Neural progenitor cell (in vitro differentiated cells): ENCODE measurements at regions not wholly inside any gene's neighbourhood (a gene's known extent, or its start where the extent isn't known, plus 50 kb on each side); places are given as distances from the start of the nearest gene placed in this dataset.

Source experiments
- DNase-seq: peaks from one replicate; pipeline ENCODE4 v3.0.0-alpha.2; 2016; ENCODE audit warnings: low spot score
- H2AFZ ChIP-seq: fragments of 200-600 bp; sonication (generic); replicated peaks from 2 replicates; pipeline ENCODE4 v1.6.1; 2016; ENCODE audit warnings: antibody characterized with exemption
- H3F3A ChIP-seq: fragments of 200-600 bp; sonication (generic); 2 replicates; pipeline ENCODE4 v1.6.1; 2016; ENCODE audit warnings: antibody characterized with exemption, low read depth
- H3K27ac ChIP-seq: fragments of 200-600 bp; sonication (generic); 2 replicates; pipeline ENCODE4 v1.5.1; 2016; ENCODE audit warnings: mild to moderate bottlenecking
- H3K27me3 ChIP-seq: fragments of 200-600 bp; sonication (generic); 2 replicates; pipeline ENCODE4 v1.6.1; 2016; ENCODE audit warnings: mild to moderate bottlenecking, moderate library complexity
- H3K36me3 ChIP-seq: fragments of 200-600 bp; sonication (generic); 2 replicates; pipeline ENCODE4 v1.5.1; 2016
- H3K4me1 ChIP-seq: fragments of 200-600 bp; sonication (generic); 2 replicates; pipeline ENCODE4 v1.6.1; 2016; ENCODE audit warnings: mixed run types
- H3K4me2 ChIP-seq: fragments of 200-600 bp; sonication (generic); 2 replicates; pipeline ENCODE4 v1.6.1; 2016
- H3K4me3 ChIP-seq: fragments of 200-600 bp; sonication (generic); 2 replicates; pipeline ENCODE4 v1.5.1; 2016
- H3K79me2 ChIP-seq: fragments of 200-600 bp; sonication (generic); 2 replicates; pipeline ENCODE4 v1.6.1; 2016; ENCODE audit warnings: low read depth
- H3K9ac ChIP-seq: fragments of 200-600 bp; sonication (generic); 2 replicates; pipeline ENCODE4 v1.6.1; 2016
- H3K9me3 ChIP-seq: fragments of 200-600 bp; sonication (generic); 2 replicates; pipeline ENCODE4 v1.5.1; 2016; ENCODE audit warnings: low read depth
- H4K20me1 ChIP-seq: fragments of 200-600 bp; sonication (generic); 2 replicates; pipeline ENCODE4 v1.6.1; 2016; ENCODE audit warnings: low read depth
- H3K27ac Mint-ChIP-seq: 3 replicates; pipeline ENCODE4 v1.8.0; 2021; ENCODE audit warnings: mixed read lengths
- H3K27me3 Mint-ChIP-seq: 2 replicates; pipeline ENCODE4 v1.8.0; 2022; ENCODE audit warnings: low read depth, mild to moderate bottlenecking, inconsistent platforms, moderate library complexity, mixed read lengths; ENCODE audit not compliant: insufficient read depth
- H3K36me3 Mint-ChIP-seq: 3 replicates; pipeline ENCODE4 v1.8.0; 2021; ENCODE audit warnings: mixed read lengths
- H3K4me1 Mint-ChIP-seq: 3 replicates; pipeline ENCODE4 v1.8.0; 2021; ENCODE audit warnings: mixed read lengths
- H3K4me3 Mint-ChIP-seq: 3 replicates; pipeline ENCODE4 v1.8.0; 2021; ENCODE audit warnings: mild to moderate bottlenecking, moderate library complexity, mixed read lengths
- H3K9me3 Mint-ChIP-seq: 3 replicates; pipeline ENCODE4 v1.8.0; 2020; ENCODE audit warnings: mixed read lengths
- CTCF ChIP-seq: fragments of 200-600 bp; sonication (generic); IDR thresholded peaks from 2 replicates; pipeline ENCODE4 v1.5.1; 2017; ENCODE audit warnings: antibody characterized with exemption, mild to moderate bottlenecking
- EZH2 ChIP-seq: fragments of 200-600 bp; sonication (generic); IDR thresholded peaks from 2 replicates; pipeline ENCODE4 v1.6.1; 2017; ENCODE audit warnings: antibody characterized with exemption, mild to moderate bottlenecking, moderate library complexity
- EZH2phosphoT487 ChIP-seq: fragments of 200-600 bp; sonication (generic); IDR thresholded peaks from 2 replicates; pipeline ENCODE4 v1.6.1; 2017; ENCODE audit warnings: antibody characterized with exemption

DNA sequence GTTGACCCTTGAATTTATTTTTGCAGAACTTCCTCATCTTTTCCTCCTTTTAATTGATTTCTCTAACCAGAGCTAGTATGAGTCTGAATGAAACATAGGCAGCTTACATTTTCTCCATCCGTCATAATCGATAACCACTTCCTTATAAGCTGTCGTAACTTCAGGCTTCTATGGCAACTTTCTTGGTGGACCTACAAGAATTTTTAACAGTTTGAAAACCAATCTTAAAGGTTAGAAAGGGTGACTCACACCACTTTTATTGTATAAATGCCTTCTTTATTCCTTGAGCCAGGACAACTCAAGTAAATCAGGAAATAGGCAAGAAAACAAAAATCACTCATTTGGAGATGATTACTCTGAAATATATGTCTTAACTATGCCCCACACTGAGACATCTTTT lies 105.7 kb upstream of the KL start:
- Mint-ChIP-seq H3K9me3 (no peaks in the 10 kb centered on the region), H3K27me3 (peaks cover 2% of the 10 kb centered on the region), H3K4me3 (no peak overlapping the region), H3K27ac (no peak overlapping the region), H3K4me1 (no peaks in the 10 kb centered on the region), H3K36me3 (no peaks in the 10 kb centered on the region)
- Histone ChIP-seq H3K27me3 (no peaks in the 10 kb centered on the region), H2AFZ (no peak overlapping the region), H3K79me2 (no peaks in the 10 kb centered on the region), H3K27ac (no peak overlapping the region), H3K9me3 (no peaks in the 10 kb centered on the region), H3K4me3 (no peak overlapping the region), H3K36me3 (no peaks in the 10 kb centered on the region), H3K9ac (no peak overlapping the region), H3F3A (no peaks in the 10 kb centered on the region), H3K4me2 (no peak overlapping the region), H3K4me1 (no peaks in the 10 kb centered on the region), H4K20me1 (no peaks in the 10 kb centered on the region)
- no peak for DNase-seq
- TF ChIP-seq EZH2phosphoT487 (no peak), EZH2 (no peak), CTCF (no peak)

DNA sequence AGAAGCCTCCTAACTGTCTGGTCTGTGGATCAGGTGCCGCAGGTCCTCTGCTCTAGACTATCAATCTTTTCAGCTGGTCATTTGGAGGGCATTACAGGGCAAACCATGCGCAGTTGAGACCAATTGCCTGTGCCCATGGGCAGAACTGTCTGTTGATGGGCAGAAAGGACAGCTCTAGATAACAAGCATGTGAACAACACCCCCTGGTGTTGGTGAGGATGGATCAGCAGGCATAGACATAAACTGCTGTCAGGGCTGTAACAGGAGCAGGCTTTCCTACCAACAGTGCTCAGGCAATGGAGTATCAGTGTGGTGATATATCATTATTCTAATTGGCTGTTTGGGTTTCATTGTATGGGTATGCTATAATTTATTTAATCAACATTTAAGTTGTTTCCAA lies 104.7 kb upstream of the KL start:
- Histone ChIP-seq H3K4me2 (no peak overlapping the region), H3K9me3 (no peaks in the 10 kb centered on the region), H3K27me3 (no peaks in the 10 kb centered on the region), H4K20me1 (no peaks in the 10 kb centered on the region), H3K4me3 (no peak overlapping the region), H3K9ac (no peak overlapping the region), H2AFZ (no peak overlapping the region), H3K79me2 (no peaks in the 10 kb centered on the region), H3F3A (no peaks in the 10 kb centered on the region), H3K36me3 (no peaks in the 10 kb centered on the region), H3K4me1 (no peaks in the 10 kb centered on the region), H3K27ac (no peak overlapping the region)
- Mint-ChIP-seq H3K4me3 (no peak overlapping the region), H3K4me1 (no peaks in the 10 kb centered on the region), H3K27me3 (peaks cover 2% of the 10 kb centered on the region), H3K9me3 (peaks cover 3% of the 10 kb centered on the region), H3K27ac (no peak overlapping the region), H3K36me3 (no peaks in the 10 kb centered on the region)
- TF ChIP-seq EZH2phosphoT487 (no peak), CTCF (peak; percentile 60)
- DNase-seq = peak; percentile 54

DNA sequence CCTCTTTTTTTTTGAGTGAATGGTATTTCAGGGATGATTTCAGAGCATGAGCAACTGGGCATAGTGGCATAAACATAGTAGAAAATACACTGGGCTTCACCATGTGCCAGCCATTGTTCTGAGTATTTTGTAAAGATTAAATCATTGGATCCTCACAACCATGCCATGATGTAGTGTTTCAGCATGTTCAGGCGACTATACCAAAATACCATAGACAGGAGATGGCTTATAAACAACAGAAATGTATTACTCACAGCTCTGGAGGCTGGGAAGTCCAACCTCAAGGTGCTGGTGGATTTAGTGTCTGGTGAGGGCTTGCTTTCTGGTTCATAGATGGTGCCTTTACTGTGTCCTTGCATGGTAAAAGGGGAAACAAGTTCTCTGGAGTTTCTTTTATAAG lies 101.5 kb upstream of the KL start:
- no peaks in the 10 kb centered on the region for H3K36me3 Mint-ChIP-seq
- H3K27me3 Mint-ChIP-seq = no peaks in the 10 kb centered on the region
- no peaks in the 10 kb centered on the region for H3K4me1 ChIP-seq
- no peak for TF ChIP-seq EZH2phosphoT487
- TF ChIP-seq EZH2 = no peak
- TF ChIP-seq CTCF = no peak
- DNase-seq = no peak
- H3K27ac Mint-ChIP-seq = no peak overlapping the region
- peaks cover 12% of the 10 kb centered on the region for H3K9me3 Mint-ChIP-seq
- H3K4me3 Mint-ChIP-seq = no peak overlapping the region
- H3K27me3 ChIP-seq = no peaks in the 10 kb centered on the region
- no peak overlapping the region for H3K4me2 ChIP-seq
- H3K27ac ChIP-seq = no peak overlapping the region
- H3K4me1 Mint-ChIP-seq = no peaks in the 10 kb centered on the region
- no peaks in the 10 kb centered on the region for H3K79me2 ChIP-seq
- H4K20me1 ChIP-seq = no peaks in the 10 kb centered on the region
- H3K4me3 ChIP-seq = no peak overlapping the region
- no peak overlapping the region for H2AFZ ChIP-seq
- H3K36me3 ChIP-seq = no peaks in the 10 kb centered on the region
- H3K9ac ChIP-seq = no peak overlapping the region
- no peaks in the 10 kb centered on the region for H3K9me3 ChIP-seq
- H3F3A ChIP-seq = no peaks in the 10 kb centered on the region

DNA sequence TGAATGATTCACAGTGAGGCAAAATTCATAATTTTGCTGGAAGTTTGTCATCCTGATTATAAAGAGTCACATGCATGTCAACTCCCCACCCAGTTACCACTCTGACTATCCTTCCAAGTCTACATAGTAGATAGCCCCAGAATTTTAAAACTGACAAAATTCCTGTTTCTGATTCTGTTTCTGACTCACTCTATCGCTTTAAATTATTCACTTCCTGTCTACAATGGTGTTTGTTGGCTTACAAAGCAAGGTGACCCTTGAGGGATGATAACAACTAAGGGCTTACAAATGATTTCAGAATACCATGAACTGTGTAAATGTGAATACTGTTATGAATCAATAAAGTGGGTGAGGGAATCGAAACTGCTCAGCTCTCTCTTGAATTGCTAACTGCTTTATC lies 98.7 kb upstream of the KL start:
- H3K4me2 ChIP-seq = no peak overlapping the region
- no peak overlapping the region for H3K9ac ChIP-seq
- H3K4me3 Mint-ChIP-seq = no peak overlapping the region
- TF ChIP-seq EZH2phosphoT487 (no peak), CTCF (no peak), EZH2 (no peak)
- no peak overlapping the region for H2AFZ ChIP-seq
- no peaks in the 10 kb centered on the region for H3K27me3 ChIP-seq
- no peaks in the 10 kb centered on the region for H3K36me3 ChIP-seq
- DNase-seq = no peak
- no peaks in the 10 kb centered on the region for H3K36me3 Mint-ChIP-seq
- H3K27ac ChIP-seq = no peak overlapping the region
- H4K20me1 ChIP-seq = no peaks in the 10 kb centered on the region
- no peaks in the 10 kb centered on the region for H3K4me1 ChIP-seq
- H3K4me3 ChIP-seq = no peak overlapping the region
- no peak overlapping the region for H3K27ac Mint-ChIP-seq
- no peaks in the 10 kb centered on the region for H3K27me3 Mint-ChIP-seq
- H3K9me3 ChIP-seq = no peaks in the 10 kb centered on the region
- no peaks in the 10 kb centered on the region for H3K79me2 ChIP-seq
- peaks cover 12% of the 10 kb centered on the region for H3K9me3 Mint-ChIP-seq
- no peaks in the 10 kb centered on the region for H3K4me1 Mint-ChIP-seq
- no peaks in the 10 kb centered on the region for H3F3A ChIP-seq
